ENCODE measurements at regions not wholly inside any gene's neighbourhood (a gene's known extent, or its start where the extent isn't known, plus 50 kb on each side); places are given as distances from the start of the nearest gene placed in this dataset.

DNA sequence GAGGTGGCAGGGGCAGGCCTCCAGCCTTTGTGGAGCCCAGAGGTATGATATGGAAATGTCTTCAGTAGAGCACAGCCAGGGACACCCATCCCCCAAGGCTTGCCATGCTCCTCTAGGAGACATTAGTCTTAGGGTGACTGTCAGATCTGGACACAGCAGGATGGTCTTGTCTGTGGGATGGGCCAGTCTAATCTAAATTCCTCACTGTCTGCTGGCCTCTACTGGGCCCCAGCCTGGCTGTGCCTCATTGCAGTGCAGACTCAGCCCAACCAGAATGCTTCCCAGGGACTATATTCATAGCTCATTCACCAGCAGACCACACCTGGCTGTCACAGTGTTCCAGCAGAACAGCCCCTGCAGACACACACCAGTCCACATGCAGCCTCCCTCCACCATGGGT is 129.5 kb upstream of the MRPS30 start:
- TF ChIP-seq, protein P1, sequence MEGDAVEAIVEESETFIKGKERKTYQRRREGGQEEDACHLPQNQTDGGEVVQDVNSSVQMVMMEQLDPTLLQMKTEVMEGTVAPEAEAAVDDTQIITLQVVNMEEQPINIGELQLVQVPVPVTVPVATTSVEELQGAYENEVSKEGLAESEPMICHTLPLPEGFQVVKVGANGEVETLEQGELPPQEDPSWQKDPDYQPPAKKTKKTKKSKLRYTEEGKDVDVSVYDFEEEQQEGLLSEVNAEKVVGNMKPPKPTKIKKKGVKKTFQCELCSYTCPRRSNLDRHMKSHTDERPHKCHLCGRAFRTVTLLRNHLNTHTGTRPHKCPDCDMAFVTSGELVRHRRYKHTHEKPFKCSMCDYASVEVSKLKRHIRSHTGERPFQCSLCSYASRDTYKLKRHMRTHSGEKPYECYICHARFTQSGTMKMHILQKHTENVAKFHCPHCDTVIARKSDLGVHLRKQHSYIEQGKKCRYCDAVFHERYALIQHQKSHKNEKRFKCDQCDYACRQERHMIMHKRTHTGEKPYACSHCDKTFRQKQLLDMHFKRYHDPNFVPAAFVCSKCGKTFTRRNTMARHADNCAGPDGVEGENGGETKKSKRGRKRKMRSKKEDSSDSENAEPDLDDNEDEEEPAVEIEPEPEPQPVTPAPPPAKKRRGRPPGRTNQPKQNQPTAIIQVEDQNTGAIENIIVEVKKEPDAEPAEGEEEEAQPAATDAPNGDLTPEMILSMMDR (IDR thresholded peaks at IDR 0.05; ENCODE audit: low read depth, low read length, poor library complexity, severe bottlenecking) = no peak
- no peak for TF ChIP-seq EZH2phosphoT487 (IDR thresholded peaks at IDR 0.05; ENCODE audit: borderline replicate concordance, low read length)

Measured in DOHH2 (cell line).